ENCODE measurements at regions not wholly inside any gene's neighbourhood (a gene's known extent, or its start where the extent isn't known, plus 50 kb on each side); places are given as distances from the start of the nearest gene placed in this dataset.

- TF ChIP-seq CTCF (IDR thresholded peaks at IDR 0.05), result no peak
- TF ChIP-seq EZH2 (IDR thresholded peaks at IDR 0.05), result no peak
- TF ChIP-seq EZH2phosphoT487 (IDR thresholded peaks at IDR 0.05), result no peak
Measured at GRCh38 chr2:2590141-2590540, 259.1 kb upstream of the MYT1L start.
